Caco-2 (cell line): ENCODE measurements at regions not wholly inside any gene's neighbourhood (a gene's known extent, or its start where the extent isn't known, plus 50 kb on each side); places are given as distances from the start of the nearest gene placed in this dataset.

Experiments
- BruUV-seq: library from RNA; stranded (reverse); fragments of 400-500 nt; replicated peaks from 2 replicates; lab custom pipeline; 2021; lab: Mats Ljungman, UMichigan
- CTCF ChIA-PET: fragments of 300-600 bp; sonication (Branson Sonifier 250); formaldehyde crosslinking; loops from one replicate; lab custom pipeline; 2022; ENCODE audit warnings: antibody characterized with exemption; lab: Charles Lee
- POLR2A ChIA-PET: fragments of 300-600 bp; sonication (Branson Sonifier 250); formaldehyde crosslinking; loops from one replicate; lab custom pipeline; 2022; ENCODE audit warnings: antibody characterized with exemption; lab: Charles Lee
- DNase-seq, 2 experiments: peaks; one replicate each; pipeline versions ENCODE4 v3.0.0 to v3.0.0-alpha.2; 2020 to 2022
- H3K27me3 ChIP-seq: replicated peaks from 2 replicates; pipeline ENCODE4 v1.6.0; 2011; ENCODE audit warnings: low read length; ENCODE audit not compliant: control insufficient read depth, insufficient read depth
- H3K36me3 ChIP-seq: 2 replicates; pipeline ENCODE4 v1.5.1; 2011; ENCODE audit warnings: low read length; ENCODE audit not compliant: control insufficient read depth, insufficient read depth
- H3K4me1 ChIP-seq: fragments of 250-450 bp; sonication (Bioruptor Pico); 2 replicates; pipeline ENCODE4 v1.5.1; 2020; ENCODE audit warnings: mild to moderate bottlenecking
- H3K4me3 ChIP-seq: 2 replicates; pipeline ENCODE4 v1.5.1; 2011; ENCODE audit warnings: low read depth, mild to moderate bottlenecking, control low read depth, low read length
- H3K9me3 ChIP-seq: fragments of 250-450 bp; sonication (Bioruptor Pico); 2 replicates; pipeline ENCODE4 v1.5.1; 2020; ENCODE audit warnings: mild to moderate bottlenecking, moderate library complexity
- H3K27ac Mint-ChIP-seq: one replicate; pipeline ENCODE4 v1.8.0; 2022; ENCODE audit warnings: mixed read lengths; ENCODE audit not compliant: unreplicated experiment
- H3K27me3 Mint-ChIP-seq: one replicate; pipeline ENCODE4 v1.8.0; 2022; ENCODE audit warnings: mixed read lengths; ENCODE audit not compliant: insufficient read depth, unreplicated experiment
- H3K36me3 Mint-ChIP-seq: one replicate; pipeline ENCODE4 v1.8.0; 2022; ENCODE audit warnings: mild to moderate bottlenecking, mixed read lengths; ENCODE audit not compliant: insufficient read depth, unreplicated experiment
- H3K4me1 Mint-ChIP-seq: one replicate; pipeline ENCODE4 v1.8.0; 2022; ENCODE audit warnings: low read depth, mixed read lengths; ENCODE audit not compliant: unreplicated experiment
- H3K4me3 Mint-ChIP-seq: one replicate; pipeline ENCODE4 v1.8.0; 2022; ENCODE audit warnings: mild to moderate bottlenecking, moderate library complexity, mixed read lengths; ENCODE audit not compliant: unreplicated experiment
- H3K9me3 Mint-ChIP-seq: one replicate; pipeline ENCODE4 v1.8.0; 2022; ENCODE audit warnings: mixed read lengths; ENCODE audit not compliant: unreplicated experiment
- intact Hi-C: fragments of 100-400 bp; cut with micrococcal nuclease; formaldehyde crosslinking; loops from one replicate; pipeline ENCODE4 v1.10.0; 2022; ENCODE audit not compliant: unreplicated experiment
- TF ChIP-seq, protein P1 (sequence below), 2 experiments: fragments of 200-600 bp in 1 of 2; IDR thresholded peaks; 1 replicate in 1 of 2; 2 replicates in 1 of 2; pipeline versions ENCODE4 v1.5.1 to v1.8.0; 2011 to 2022; ENCODE audit warnings: antibody characterized with exemption in 1 of 2, control low read depth in 1 of 2, inconsistent platforms in 1 of 2, low read depth in 1 of 2, low read length in 1 of 2, mild to moderate bottlenecking in 1 of 2, moderate library complexity in 1 of 2; ENCODE audit not compliant: insufficient read depth in 1 of 2, severe bottlenecking in 1 of 2, unreplicated experiment in 1 of 2

DNA sequence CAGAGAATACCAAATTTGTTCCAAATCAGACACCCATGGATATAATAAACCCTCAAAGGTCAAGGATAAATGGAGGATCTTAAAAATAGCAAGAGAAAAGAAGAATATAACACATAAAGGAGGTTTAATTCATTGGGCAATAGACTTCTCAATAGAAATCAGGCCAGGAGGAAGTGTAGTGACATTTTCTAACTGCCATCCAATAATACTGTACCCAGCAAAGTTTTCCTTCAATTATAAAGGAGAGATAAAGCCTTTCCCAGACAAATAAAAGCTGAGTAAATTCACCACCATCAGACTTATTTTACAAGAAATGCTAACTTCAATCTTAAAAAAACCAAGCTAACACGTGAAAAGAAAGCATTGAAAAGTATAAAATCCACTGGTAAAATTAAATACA lies 121.6 kb downstream of the MSTN start:
- Mint-ChIP-seq H3K27me3 (no peaks in the 10 kb centered on the region), H3K27ac (no peak overlapping the region), H3K4me1 (no peaks in the 10 kb centered on the region), H3K36me3 (no peaks in the 10 kb centered on the region), H3K4me3 (no peak overlapping the region), H3K9me3 (peaks cover 49% of the 10 kb centered on the region)
- CTCF ChIA-PET = interaction anchor here (0.7 kb wide), 1 partner anchor 42 kb away, joined by 3 read pairs; no protein-coding TSS in a partner anchor
- Histone ChIP-seq H3K4me3 (no peak overlapping the region), H3K27me3 (no peaks in the 10 kb centered on the region), H3K9me3 (peaks cover 22% of the 10 kb centered on the region), H3K36me3 (no peaks in the 10 kb centered on the region), H3K4me1 (no peaks in the 10 kb centered on the region)
- intact Hi-C loops = no loop called here
- no TSS peak for BruUV-seq
- POLR2A ChIA-PET = no interaction called here
- TF ChIP-seq, protein P1, sequence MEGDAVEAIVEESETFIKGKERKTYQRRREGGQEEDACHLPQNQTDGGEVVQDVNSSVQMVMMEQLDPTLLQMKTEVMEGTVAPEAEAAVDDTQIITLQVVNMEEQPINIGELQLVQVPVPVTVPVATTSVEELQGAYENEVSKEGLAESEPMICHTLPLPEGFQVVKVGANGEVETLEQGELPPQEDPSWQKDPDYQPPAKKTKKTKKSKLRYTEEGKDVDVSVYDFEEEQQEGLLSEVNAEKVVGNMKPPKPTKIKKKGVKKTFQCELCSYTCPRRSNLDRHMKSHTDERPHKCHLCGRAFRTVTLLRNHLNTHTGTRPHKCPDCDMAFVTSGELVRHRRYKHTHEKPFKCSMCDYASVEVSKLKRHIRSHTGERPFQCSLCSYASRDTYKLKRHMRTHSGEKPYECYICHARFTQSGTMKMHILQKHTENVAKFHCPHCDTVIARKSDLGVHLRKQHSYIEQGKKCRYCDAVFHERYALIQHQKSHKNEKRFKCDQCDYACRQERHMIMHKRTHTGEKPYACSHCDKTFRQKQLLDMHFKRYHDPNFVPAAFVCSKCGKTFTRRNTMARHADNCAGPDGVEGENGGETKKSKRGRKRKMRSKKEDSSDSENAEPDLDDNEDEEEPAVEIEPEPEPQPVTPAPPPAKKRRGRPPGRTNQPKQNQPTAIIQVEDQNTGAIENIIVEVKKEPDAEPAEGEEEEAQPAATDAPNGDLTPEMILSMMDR (IDR thresholded peaks at IDR 0.05; ENCODE audit: insufficient read depth in 1 of 2, low read depth in 1 of 2, low read length in 1 of 2, severe bottlenecking in 1 of 2, unreplicated experiment in 1 of 2) = no peak
- no peak for DNase-seq

DNA sequence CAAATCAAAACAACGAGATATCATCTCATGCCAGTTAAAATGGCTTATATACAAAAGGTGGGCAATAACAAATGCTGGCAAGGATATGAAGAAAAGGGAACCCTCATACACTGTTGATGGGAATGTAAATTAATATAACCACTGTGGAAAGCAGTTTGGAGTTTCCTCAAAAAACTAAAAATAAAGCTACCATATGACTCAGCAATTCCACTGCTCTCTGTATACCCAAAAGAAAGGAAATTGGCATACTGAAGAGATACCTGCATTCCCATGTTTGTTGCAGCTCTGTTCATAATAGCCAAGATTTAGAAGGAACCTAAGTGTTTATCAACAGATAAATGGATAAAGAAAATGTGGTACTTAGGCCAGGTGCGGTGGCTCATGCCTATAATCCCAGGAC lies 124.8 kb downstream of the MSTN start:
- Mint-ChIP-seq H3K27me3 (no peaks in the 10 kb centered on the region), H3K4me1 (no peaks in the 10 kb centered on the region), H3K36me3 (no peaks in the 10 kb centered on the region), H3K4me3 (no peak overlapping the region), H3K9me3 (peaks cover 35% of the 10 kb centered on the region), H3K27ac (no peak overlapping the region)
- DNase-seq = no peak
- H3K4me1 ChIP-seq = peaks cover 6% of the 10 kb centered on the region; the same call in 1 of the 2 replicates
- ChIA-PET CTCF (no interaction called here), POLR2A (no interaction called here)
- no TSS peak for BruUV-seq
- no peak overlapping the region for H3K4me3 ChIP-seq
- TF ChIP-seq, protein P1 (IDR thresholded peaks at IDR 0.05; ENCODE audit: insufficient read depth in 1 of 2, low read depth in 1 of 2, low read length in 1 of 2, severe bottlenecking in 1 of 2, unreplicated experiment in 1 of 2) = no peak
- H3K27me3 ChIP-seq = no peaks in the 10 kb centered on the region
- no peaks in the 10 kb centered on the region for H3K36me3 ChIP-seq
- peaks cover 11% of the 10 kb centered on the region for H3K9me3 ChIP-seq
- intact Hi-C loops = no loop called here

DNA sequence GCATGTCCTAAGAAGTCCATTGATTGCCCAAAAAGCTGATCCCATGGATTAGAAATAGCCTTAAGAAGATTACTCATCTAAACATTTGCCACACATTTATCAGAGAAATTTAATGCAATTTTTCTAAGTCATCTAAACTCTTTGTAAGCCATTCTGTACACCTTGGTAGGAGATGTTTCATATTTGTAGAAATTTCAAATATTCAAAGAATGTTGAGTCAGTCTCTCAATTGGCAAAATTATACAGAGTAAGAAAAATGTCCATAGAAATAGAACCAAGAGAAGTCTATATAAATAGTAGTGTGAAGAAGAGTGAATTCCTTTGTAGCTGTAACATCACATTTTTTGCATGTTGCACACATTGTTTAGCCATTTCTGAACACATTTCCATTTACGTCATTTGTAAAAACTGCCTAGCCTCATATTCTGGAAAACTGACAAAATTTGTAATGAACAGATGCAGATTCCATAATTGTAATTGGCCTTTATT lies 128.6 kb downstream of the MSTN start:
- no peaks in the 10 kb centered on the region for H3K36me3 ChIP-seq
- intact Hi-C loops = no loop called here
- DNase-seq = no peak
- no TSS peak for BruUV-seq
- H3K4me3 ChIP-seq = no peak overlapping the region
- Mint-ChIP-seq H3K27ac (no peak overlapping the region), H3K4me3 (no peak overlapping the region), H3K9me3 (peaks cover 9% of the 10 kb centered on the region), H3K4me1 (no peaks in the 10 kb centered on the region), H3K36me3 (no peaks in the 10 kb centered on the region), H3K27me3 (no peaks in the 10 kb centered on the region)
- no peaks in the 10 kb centered on the region for H3K27me3 ChIP-seq
- H3K9me3 ChIP-seq = no peaks in the 10 kb centered on the region; the same call in 1 of the 2 replicates
- TF ChIP-seq, protein P1 (IDR thresholded peaks at IDR 0.05; ENCODE audit: insufficient read depth in 1 of 2, low read depth in 1 of 2, low read length in 1 of 2, severe bottlenecking in 1 of 2, unreplicated experiment in 1 of 2) = no peak
- ChIA-PET CTCF (no interaction called here), POLR2A (no interaction called here)
- H3K4me1 ChIP-seq = peaks cover 6% of the 10 kb centered on the region; the same call in 1 of the 2 replicates
